Trophoblast cell (in vitro differentiated cells and primary cell): ENCODE measurements at regions not wholly inside any gene's neighbourhood (a gene's known extent, or its start where the extent isn't known, plus 50 kb on each side); places are given as distances from the start of the nearest gene placed in this dataset.
"Not testable (repeated sequence)": the region's sequence is repeated elsewhere in the genome, so short reads cannot be mapped to it uniquely, and the experiment has no call there.

ENCODE experiments used
- DNase-seq, 2 donors: peaks; one replicate each; pipeline ENCODE4 v3.0.0-alpha.2; 2016
- H2AFZ ChIP-seq: 2 replicates; pipeline ENCODE4 v1.6.1; 2013; ENCODE audit warnings: low read length, moderate library complexity, mild to moderate bottlenecking; ENCODE audit not compliant: insufficient read depth, poor library complexity
- H2AK5ac ChIP-seq: 2 replicates; pipeline ENCODE4 v1.6.1; 2013; ENCODE audit warnings: mild to moderate bottlenecking, low read length
- H2BK120ac ChIP-seq: 2 replicates; pipeline ENCODE4 v1.6.1; 2013; ENCODE audit warnings: low read length, mild to moderate bottlenecking, moderate library complexity; ENCODE audit not compliant: insufficient read depth, poor library complexity
- H2BK12ac ChIP-seq: 2 replicates; pipeline ENCODE4 v1.6.1; 2013; ENCODE audit warnings: mild to moderate bottlenecking, low read length, moderate library complexity
- H2BK5ac ChIP-seq: 2 replicates; pipeline ENCODE4 v1.6.1; 2013; ENCODE audit warnings: low read length, low read depth, moderate library complexity, mild to moderate bottlenecking; ENCODE audit not compliant: poor library complexity
- H3K14ac ChIP-seq: 2 replicates; pipeline ENCODE4 v1.6.1; 2013; ENCODE audit warnings: mild to moderate bottlenecking, low read length
- H3K18ac ChIP-seq: 2 replicates; pipeline ENCODE4 v1.6.1; 2013; ENCODE audit warnings: mild to moderate bottlenecking, low read length
- H3K23ac ChIP-seq: 2 replicates; pipeline ENCODE4 v1.6.1; 2013; ENCODE audit warnings: low read length
- H3K27ac ChIP-seq: 2 replicates; pipeline ENCODE4 v1.5.1; 2013; ENCODE audit warnings: low read depth, mild to moderate bottlenecking, inconsistent platforms, low read length, moderate library complexity
- H3K27me3 ChIP-seq: 2 replicates; pipeline ENCODE4 v1.6.1; 2013; ENCODE audit warnings: inconsistent platforms, mild to moderate bottlenecking, low read length, moderate library complexity; ENCODE audit not compliant: insufficient read depth
- H3K36me3 ChIP-seq, 2 experiments: 1 replicate in 1 of 2; 2 replicates in 1 of 2; pipeline ENCODE4 v1.6.1; 2013; ENCODE audit warnings: low read length in 2 of 2, mild to moderate bottlenecking in 2 of 2, moderate library complexity in 1 of 2; ENCODE audit not compliant: insufficient read depth in 2 of 2, control insufficient read depth in 1 of 2
- H3K4ac ChIP-seq: 2 replicates; pipeline ENCODE4 v1.6.1; 2013; ENCODE audit warnings: low read depth, mild to moderate bottlenecking, low read length, moderate library complexity
- H3K4me1 ChIP-seq, 2 experiments: 1 replicate in 1 of 2; 2 replicates in 1 of 2; pipeline ENCODE4 v1.6.1; 2013; ENCODE audit warnings: low read length in 2 of 2, mild to moderate bottlenecking in 2 of 2, moderate library complexity in 1 of 2; ENCODE audit not compliant: insufficient read depth in 2 of 2, control insufficient read depth in 1 of 2
- H3K4me2 ChIP-seq: 2 replicates; pipeline ENCODE4 v1.6.1; 2013; ENCODE audit warnings: inconsistent platforms, mild to moderate bottlenecking, low read length, moderate library complexity
- H3K4me3 ChIP-seq: 2 replicates; pipeline ENCODE4 v1.5.1; 2013; ENCODE audit warnings: mild to moderate bottlenecking, low read depth, low read length, inconsistent platforms
- H3K79me1 ChIP-seq: one replicate; pipeline ENCODE4 v1.6.1; 2013; ENCODE audit warnings: low read length
- H3K79me2 ChIP-seq: 2 replicates; pipeline ENCODE4 v1.6.1; 2013; ENCODE audit warnings: low read length, mild to moderate bottlenecking; ENCODE audit not compliant: control insufficient read depth, insufficient read depth, poor library complexity
- H3K9ac ChIP-seq: 2 replicates; pipeline ENCODE4 v1.6.1; 2013; ENCODE audit warnings: mild to moderate bottlenecking, low read length
- H3K9me3 ChIP-seq: 2 replicates; pipeline ENCODE4 v1.6.1; 2013; ENCODE audit warnings: low read depth, mild to moderate bottlenecking, control low read depth, inconsistent platforms, low read length; ENCODE audit not compliant: insufficient read depth
- H4K12ac ChIP-seq: 2 replicates; pipeline ENCODE4 v1.6.1; 2013; ENCODE audit warnings: low read depth, mild to moderate bottlenecking, low read length, moderate library complexity
- H4K8ac ChIP-seq: 2 replicates; pipeline ENCODE4 v1.6.1; 2013; ENCODE audit warnings: low read depth, mild to moderate bottlenecking, low read length, moderate library complexity
- H4K91ac ChIP-seq: one replicate; pipeline ENCODE4 v1.6.1; 2013; ENCODE audit warnings: low read depth, mild to moderate bottlenecking, low read length, moderate library complexity
- WGBS: extraction: QIAGEN DNeasy Blood & Tissue Kit; methylation state at CpG from one replicate; pipeline ENCODE4 v1.1.7; 2013; ENCODE audit warnings: missing lambda C conversion rate; ENCODE audit not compliant: insufficient read length, insufficient coverage; ENCODE audit errors: extremely low coverage; 5-methylcytosine and 5-hydroxymethylcytosine counted together

- H3K36me3 ChIP-seq: no peaks in the 10 kb centered on the region
- no CpG with 5 or more reads among the region's 7 CpGs for WGBS
- no peak for DNase-seq
- H3K4me2 ChIP-seq: no peak overlapping the region
- H2BK5ac ChIP-seq: no peak overlapping the region
- no peak overlapping the region for H2BK12ac ChIP-seq
- H3K4me3 ChIP-seq: no peak overlapping the region
- H2AFZ ChIP-seq: no peak overlapping the region
- no peak overlapping the region for H4K91ac ChIP-seq
- no peak overlapping the region for H2AK5ac ChIP-seq
- no peak overlapping the region for H4K8ac ChIP-seq
- no peaks in the 10 kb centered on the region for H3K27me3 ChIP-seq
- no peaks in the 10 kb centered on the region for H3K79me2 ChIP-seq
- no peak overlapping the region for H4K12ac ChIP-seq
- H3K4me1 ChIP-seq: no peaks in the 10 kb centered on the region
- no peak overlapping the region for H3K27ac ChIP-seq
- H3K9me3 ChIP-seq: peaks cover 1% of the 10 kb centered on the region
- H3K18ac ChIP-seq: no peak overlapping the region
- H2BK120ac ChIP-seq: no peak overlapping the region
- no peak overlapping the region for H3K4ac ChIP-seq
- H3K9ac ChIP-seq: no peak overlapping the region
- no peak overlapping the region for H3K14ac ChIP-seq
- no peak overlapping the region for H3K23ac ChIP-seq
- no peaks in the 10 kb centered on the region for H3K79me1 ChIP-seq
Observed at GRCh38 chr2:205865905-205866441, 183.7 kb downstream of the NRP2 start.

- H3K18ac ChIP-seq: no peak overlapping the region
- no peaks in the 10 kb centered on the region for H3K27me3 ChIP-seq
- peaks cover 1% of the 10 kb centered on the region for H3K9me3 ChIP-seq
- no peaks in the 10 kb centered on the region for H3K79me2 ChIP-seq
- no peak for DNase-seq
- no peak overlapping the region for H2BK5ac ChIP-seq
- H3K79me1 ChIP-seq: no peaks in the 10 kb centered on the region
- no CpG with 5 or more reads among the region's 3 CpGs for WGBS
- no peak overlapping the region for H4K91ac ChIP-seq
- no peak overlapping the region for H3K9ac ChIP-seq
- H2AK5ac ChIP-seq: no peak overlapping the region
- H3K36me3 ChIP-seq: no peaks in the 10 kb centered on the region
- H4K8ac ChIP-seq: no peak overlapping the region
- no peak overlapping the region for H4K12ac ChIP-seq
- H3K14ac ChIP-seq: no peak overlapping the region
- H2AFZ ChIP-seq: no peak overlapping the region
- H3K27ac ChIP-seq: no peak overlapping the region
- H2BK120ac ChIP-seq: no peak overlapping the region
- H3K4me1 ChIP-seq: peaks cover 4% of the 10 kb centered on the region in 2 experiments
- H3K4ac ChIP-seq: no peak overlapping the region
- no peak overlapping the region for H3K4me3 ChIP-seq
- H3K23ac ChIP-seq: no peak overlapping the region
- H2BK12ac ChIP-seq: no peak overlapping the region
- no peak overlapping the region for H3K4me2 ChIP-seq
Observed at GRCh38 chr2:205865056-205865455, 182.8 kb downstream of the NRP2 start.

DNA sequence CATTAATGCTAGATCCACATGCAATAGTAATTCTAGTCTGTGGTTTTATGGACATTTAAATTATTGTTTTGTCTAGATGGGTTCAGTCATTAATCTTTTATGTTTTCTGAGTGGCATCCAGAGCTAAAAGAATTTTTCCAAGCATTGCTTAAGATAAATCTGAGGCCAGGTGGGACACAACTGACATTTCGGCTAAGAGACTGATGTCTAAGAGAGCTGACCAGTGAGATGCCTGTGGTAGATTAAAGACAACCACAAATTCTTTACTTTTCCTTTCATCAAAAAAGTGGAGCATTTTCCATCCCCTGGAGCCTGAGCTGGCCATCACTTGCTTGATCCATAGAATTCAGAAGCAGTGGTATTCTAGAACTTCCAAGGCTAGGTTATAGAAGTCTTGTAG lies 182.2 kb downstream of the NRP2 start:
- Histone ChIP-seq H3K18ac (no peak overlapping the region), H4K8ac (no peak overlapping the region), H3K4me1 (peaks cover 4% of the 10 kb centered on the region in 2 experiments), H2AK5ac (no peak overlapping the region), H3K79me2 (no peaks in the 10 kb centered on the region), H2BK12ac (no peak overlapping the region), H3K14ac (no peak overlapping the region), H2BK5ac (no peak overlapping the region), H2AFZ (no peak overlapping the region), H3K23ac (no peak overlapping the region), H3K4me3 (no peak overlapping the region), H3K27me3 (no peaks in the 10 kb centered on the region), H3K27ac (no peak overlapping the region), H4K12ac (no peak overlapping the region), H3K9me3 (peaks cover 1% of the 10 kb centered on the region), H3K9ac (no peak overlapping the region), H3K4me2 (no peak overlapping the region), H2BK120ac (no peak overlapping the region), H4K91ac (no peak overlapping the region), H3K36me3 (no peaks in the 10 kb centered on the region), H3K4ac (no peak overlapping the region), H3K79me1 (no peaks in the 10 kb centered on the region)
- DNase-seq: no peak
- no CpG with 5 or more reads among the region's 1 CpG for WGBS

- H2AFZ ChIP-seq, H4K91ac ChIP-seq, H3K23ac ChIP-seq, H3K4me2 ChIP-seq, H4K8ac ChIP-seq, H2AK5ac ChIP-seq, H3K36me3 ChIP-seq, H3K4me3 ChIP-seq, H3K9me3 ChIP-seq, H3K4ac ChIP-seq, H2BK120ac ChIP-seq, H3K27me3 ChIP-seq, H2BK12ac ChIP-seq, H3K4me1 ChIP-seq, H4K12ac ChIP-seq, H3K9ac ChIP-seq, H3K79me2 ChIP-seq, H3K14ac ChIP-seq, H2BK5ac ChIP-seq, H3K27ac ChIP-seq, H3K79me1 ChIP-seq, H3K18ac ChIP-seq: not testable (repeated sequence)
- DNase-seq: peak; percentile 74 to 87
- no CpG with 5 or more reads among the region's 4 CpGs for WGBS
Observed at GRCh38 chr2:205862761-205863160, 180.5 kb downstream of the NRP2 start.
